Natural killer cell (primary cell): ENCODE measurements at regions not wholly inside any gene's neighbourhood (a gene's known extent, or its start where the extent isn't known, plus 50 kb on each side); places are given as distances from the start of the nearest gene placed in this dataset.

Source experiments
- ATAC-seq, 3 donors: fragments of 150-1000 bp in 2 of 3; fragments of 200-7000 bp in 1 of 3; cut with Tn5 transposase; 1 replicate in 1 of 3; 2 replicates in 2 of 3; pipeline ENCODE4 v1.10.0; 2021; ENCODE audit warnings: mild to moderate bottlenecking in 2 of 3, moderate library complexity in 2 of 3
- DNase-seq, 2 donors: peaks; one replicate each; pipeline versions ENCODE4 v3.0.0 to v3.0.0-alpha.2; 2013 to 2021; ENCODE audit warnings: mixed read lengths in 1 of 2
- H3K27ac ChIP-seq: one replicate; pipeline ENCODE4 v1.5.1; 2013; ENCODE audit warnings: mild to moderate bottlenecking, low read length
- H3K27me3 ChIP-seq: one replicate; pipeline ENCODE4 v1.6.1; 2013; ENCODE audit warnings: low read length; ENCODE audit not compliant: control insufficient read depth, insufficient read depth
- H3K36me3 ChIP-seq: one replicate; pipeline ENCODE4 v1.6.1; 2013; ENCODE audit warnings: low read length; ENCODE audit not compliant: control insufficient read depth, insufficient read depth
- H3K4me1 ChIP-seq: one replicate; pipeline ENCODE4 v1.6.1; 2013; ENCODE audit warnings: low read length; ENCODE audit not compliant: control insufficient read depth, insufficient read depth
- H3K4me3 ChIP-seq: one replicate; pipeline ENCODE4 v1.5.1; 2013; ENCODE audit warnings: low read length
- H3K9me3 ChIP-seq: one replicate; pipeline ENCODE4 v1.6.1; 2013; ENCODE audit warnings: low read length; ENCODE audit not compliant: control insufficient read depth, insufficient read depth
- H3K27ac Mint-ChIP-seq, 2 donors: one replicate each; pipeline ENCODE4 v1.8.0; 2022; ENCODE audit warnings: mild to moderate bottlenecking in 2 of 2, mixed read lengths in 2 of 2, moderate library complexity in 1 of 2
- H3K27me3 Mint-ChIP-seq, 2 donors: one replicate each; pipeline ENCODE4 v1.8.0; 2022; ENCODE audit warnings: low read depth in 2 of 2, mixed read lengths in 2 of 2
- H3K36me3 Mint-ChIP-seq: one replicate; pipeline ENCODE4 v1.8.0; 2022; ENCODE audit warnings: mixed read lengths
- H3K4me1 Mint-ChIP-seq, 2 donors: one replicate each; pipeline ENCODE4 v1.8.0; 2022; ENCODE audit warnings: mixed read lengths in 2 of 2
- H3K4me3 Mint-ChIP-seq: one replicate; pipeline ENCODE4 v1.8.0; 2022; ENCODE audit warnings: mild to moderate bottlenecking, moderate library complexity, mixed read lengths
- H3K9me3 Mint-ChIP-seq, 2 donors: one replicate each; pipeline ENCODE4 v1.8.0; 2022; ENCODE audit warnings: mixed read lengths in 2 of 2
- WGBS: methylation state at CpG from one replicate; pipeline ENCODE4 v1.1.7; 2013; ENCODE audit warnings: missing lambda C conversion rate; ENCODE audit not compliant: insufficient coverage; 5-methylcytosine and 5-hydroxymethylcytosine counted together
- intact Hi-C: fragments of 100-400 bp; cut with micrococcal nuclease; formaldehyde crosslinking; loops from one replicate; pipeline ENCODE4 v1.14.2; 2022
- TF ChIP-seq, protein P1 (sequence below): fragments of 200-600 bp; IDR thresholded peaks from one replicate; pipeline ENCODE4 v1.8.0; 2022; ENCODE audit warnings: antibody characterized with exemption

DNA sequence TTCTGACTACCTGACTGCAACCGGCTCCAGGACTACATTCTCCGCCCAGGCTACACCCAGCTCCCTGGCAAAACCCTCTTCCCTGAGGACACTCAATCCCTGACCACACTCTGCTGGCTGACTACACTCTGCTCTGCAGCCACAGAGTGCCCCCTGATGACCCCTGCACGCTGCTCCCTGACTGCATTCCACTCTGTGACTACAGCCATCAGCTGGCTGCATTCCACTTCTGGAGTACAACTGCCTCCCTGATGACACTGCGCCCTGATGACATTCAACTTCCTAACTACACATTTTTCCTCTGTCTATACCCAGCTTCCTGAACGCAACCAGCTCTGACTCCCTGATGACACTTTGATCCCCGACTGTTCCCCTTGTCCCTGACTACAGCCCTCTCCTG lies 71.3 kb upstream of the NRXN1 start:
- peaks cover 6% of the 10 kb centered on the region for H3K36me3 Mint-ChIP-seq
- no peak overlapping the region for H3K4me3 Mint-ChIP-seq
- peaks cover 4% of the 10 kb centered on the region for H3K9me3 ChIP-seq
- intact Hi-C loops: no loop called here
- H3K27ac Mint-ChIP-seq: no peak overlapping the region
- no peaks in the 10 kb centered on the region for H3K36me3 ChIP-seq
- no peaks in the 10 kb centered on the region for H3K27me3 Mint-ChIP-seq
- TF ChIP-seq, protein P1, sequence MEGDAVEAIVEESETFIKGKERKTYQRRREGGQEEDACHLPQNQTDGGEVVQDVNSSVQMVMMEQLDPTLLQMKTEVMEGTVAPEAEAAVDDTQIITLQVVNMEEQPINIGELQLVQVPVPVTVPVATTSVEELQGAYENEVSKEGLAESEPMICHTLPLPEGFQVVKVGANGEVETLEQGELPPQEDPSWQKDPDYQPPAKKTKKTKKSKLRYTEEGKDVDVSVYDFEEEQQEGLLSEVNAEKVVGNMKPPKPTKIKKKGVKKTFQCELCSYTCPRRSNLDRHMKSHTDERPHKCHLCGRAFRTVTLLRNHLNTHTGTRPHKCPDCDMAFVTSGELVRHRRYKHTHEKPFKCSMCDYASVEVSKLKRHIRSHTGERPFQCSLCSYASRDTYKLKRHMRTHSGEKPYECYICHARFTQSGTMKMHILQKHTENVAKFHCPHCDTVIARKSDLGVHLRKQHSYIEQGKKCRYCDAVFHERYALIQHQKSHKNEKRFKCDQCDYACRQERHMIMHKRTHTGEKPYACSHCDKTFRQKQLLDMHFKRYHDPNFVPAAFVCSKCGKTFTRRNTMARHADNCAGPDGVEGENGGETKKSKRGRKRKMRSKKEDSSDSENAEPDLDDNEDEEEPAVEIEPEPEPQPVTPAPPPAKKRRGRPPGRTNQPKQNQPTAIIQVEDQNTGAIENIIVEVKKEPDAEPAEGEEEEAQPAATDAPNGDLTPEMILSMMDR: no peak
- no peak overlapping the region for H3K4me3 ChIP-seq
- DNase-seq: no peak
- no peak for ATAC-seq
- 44% methylated on average over 6 of the region's 6 CpGs for WGBS
- no peaks in the 10 kb centered on the region for H3K27me3 ChIP-seq
- peaks cover 18 to 32% of the 10 kb centered on the region in 2 donors for H3K9me3 Mint-ChIP-seq
- no peaks in the 10 kb centered on the region for H3K4me1 ChIP-seq
- no peak overlapping the region for H3K27ac ChIP-seq
- peaks cover 0 to 5% of the 10 kb centered on the region in 2 donors for H3K4me1 Mint-ChIP-seq

DNA sequence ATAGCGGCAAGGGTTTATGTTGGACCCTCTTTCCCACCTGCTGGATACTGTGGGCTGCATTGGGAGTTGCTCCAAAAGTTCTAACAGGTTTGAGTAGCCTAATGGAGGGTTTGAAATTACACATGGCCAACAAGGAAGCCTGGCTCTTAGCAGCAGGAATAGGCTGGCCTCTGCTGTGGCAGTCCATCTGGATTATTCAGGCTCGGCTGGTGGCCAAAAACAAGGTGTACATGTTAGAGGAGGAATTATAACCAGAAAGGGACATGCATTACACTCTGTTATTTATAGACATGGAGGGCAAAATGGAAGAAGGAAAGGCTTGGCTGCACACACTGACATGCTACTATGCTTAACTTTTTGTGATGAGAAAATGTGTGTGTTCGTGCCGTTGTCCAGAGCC lies 61.1 kb upstream of the NRXN1 start:
- ATAC-seq: no peak
- H3K4me1 ChIP-seq: no peaks in the 10 kb centered on the region
- peaks cover 8% of the 10 kb centered on the region for H3K36me3 Mint-ChIP-seq
- no peak overlapping the region for H3K4me3 ChIP-seq
- H3K27ac Mint-ChIP-seq: no peak overlapping the region
- no peak overlapping the region for H3K4me3 Mint-ChIP-seq
- H3K27me3 Mint-ChIP-seq: no peaks in the 10 kb centered on the region
- no peaks in the 10 kb centered on the region for H3K4me1 Mint-ChIP-seq
- H3K27ac ChIP-seq: no peak overlapping the region
- 90% methylated on average over 4 of the region's 4 CpGs for WGBS
- H3K36me3 ChIP-seq: no peaks in the 10 kb centered on the region
- no peak for DNase-seq
- intact Hi-C loops: no loop called here
- no peaks in the 10 kb centered on the region for H3K27me3 ChIP-seq
- H3K9me3 ChIP-seq: peaks cover 13% of the 10 kb centered on the region
- H3K9me3 Mint-ChIP-seq: peaks cover 16 to 17% of the 10 kb centered on the region in 2 donors
- TF ChIP-seq, protein P1: no peak

DNA sequence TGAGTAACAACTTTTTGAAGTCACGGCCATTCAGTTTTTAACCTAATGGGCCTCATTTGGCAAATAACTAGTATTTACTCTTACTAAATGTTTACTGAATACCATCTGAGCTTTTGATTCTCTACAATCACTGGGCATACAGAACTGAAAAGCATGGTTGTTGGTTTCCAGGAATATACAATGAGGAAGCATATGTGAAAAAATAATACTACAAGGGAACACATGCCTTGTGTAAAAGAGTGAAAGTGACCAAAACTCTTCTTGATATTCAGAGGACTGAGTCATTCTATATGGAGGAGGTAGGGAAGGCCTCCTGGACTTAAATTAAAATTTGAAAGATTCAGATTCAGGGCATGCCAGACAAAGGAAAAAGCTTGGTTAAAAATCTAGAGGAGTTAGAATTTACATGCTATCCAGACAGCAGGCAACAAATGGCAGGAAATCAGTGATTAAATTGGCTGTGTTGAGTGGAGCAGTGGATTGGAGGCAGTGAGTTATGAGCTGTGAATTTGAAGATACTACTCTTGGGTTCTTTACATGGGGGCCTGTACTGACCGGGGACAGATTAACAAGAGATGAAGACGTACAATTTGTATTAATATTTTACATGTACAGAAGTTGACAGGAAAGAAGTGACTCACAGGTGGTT lies 53.6 kb upstream of the NRXN1 start:
- Mint-ChIP-seq H3K27ac (no peak overlapping the region), H3K9me3 (peaks cover 24 to 27% of the 10 kb centered on the region in 2 donors), H3K36me3 (peaks cover 8% of the 10 kb centered on the region), H3K4me1 (no peaks in the 10 kb centered on the region), H3K27me3 (no peaks in the 10 kb centered on the region), H3K4me3 (no peak overlapping the region)
- no peaks in the 10 kb centered on the region for H3K36me3 ChIP-seq
- no peak overlapping the region for H3K27ac ChIP-seq
- H3K27me3 ChIP-seq: no peaks in the 10 kb centered on the region
- whole genome bisulfite sequencing: 94% methylated on average over 3 of the region's 3 CpGs
- H3K4me3 ChIP-seq: no peak overlapping the region
- H3K4me1 ChIP-seq: no peaks in the 10 kb centered on the region
- DNase-seq (no peak), ATAC-seq (no peak)
- no peaks in the 10 kb centered on the region for H3K9me3 ChIP-seq
- intact Hi-C loops: no loop called here
- TF ChIP-seq, protein P1: no peak

DNA sequence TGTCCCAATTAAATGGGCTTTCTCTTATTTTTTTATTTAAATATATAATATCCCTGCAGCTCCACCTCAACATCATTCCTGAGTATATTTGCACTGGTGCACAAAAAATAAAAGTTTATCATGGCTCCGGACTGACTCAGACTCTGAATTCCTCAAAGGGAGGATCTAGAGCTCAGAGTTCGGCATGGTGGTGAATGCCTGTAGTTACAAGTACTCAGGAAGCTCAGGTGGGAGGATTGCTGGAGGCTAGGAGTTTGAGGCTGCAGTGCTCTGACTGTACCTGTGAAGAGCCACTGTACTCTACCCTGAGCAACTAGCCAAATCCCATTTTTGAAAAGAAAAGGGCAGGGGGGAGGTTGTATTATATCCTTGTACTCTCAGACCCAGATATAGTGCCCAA lies 52.8 kb upstream of the NRXN1 start:
- peaks cover 21 to 24% of the 10 kb centered on the region in 2 donors for H3K9me3 Mint-ChIP-seq
- intact Hi-C loops: no loop called here
- Histone ChIP-seq H3K9me3 (no peaks in the 10 kb centered on the region), H3K4me1 (no peaks in the 10 kb centered on the region), H3K36me3 (no peaks in the 10 kb centered on the region), H3K4me3 (no peak overlapping the region), H3K27me3 (no peaks in the 10 kb centered on the region), H3K27ac (no peak overlapping the region)
- no peak overlapping the region for H3K27ac Mint-ChIP-seq
- TF ChIP-seq, protein P1: no peak
- no peak for ATAC-seq
- H3K4me1 Mint-ChIP-seq: no peaks in the 10 kb centered on the region
- H3K36me3 Mint-ChIP-seq: peaks cover 8% of the 10 kb centered on the region
- no peaks in the 10 kb centered on the region for H3K27me3 Mint-ChIP-seq
- H3K4me3 Mint-ChIP-seq: no peak overlapping the region
- DNase-seq: no peak
- WGBS: 85% methylated on average over 2 of the region's 2 CpGs
